GM18861 (cell line): ENCODE measurements at regions not wholly inside any gene's neighbourhood (a gene's known extent, or its start where the extent isn't known, plus 50 kb on each side); places are given as distances from the start of the nearest gene placed in this dataset.

ENCODE experiments used
- ATAC-seq: cut with Tn5 transposase; IDR thresholded peaks from one replicate; pipeline ENCODE4 v1.9.1; 2021; ENCODE audit not compliant: unreplicated experiment

- no peak for ATAC-seq
Measured at GRCh38 chr2:67216881-67217280, 180.3 kb upstream of the ETAA1 start.

GRCh38 chr2:67217398-67217797, 179.7 kb upstream of the ETAA1 start:
- ATAC-seq: no peak

GRCh38 chr2:67218056-67218455, 179.1 kb upstream of the ETAA1 start:
- no peak for ATAC-seq

- no peak for ATAC-seq
Measured at GRCh38 chr2:67219651-67220050, 177.5 kb upstream of the ETAA1 start.

GRCh38 chr2:67221266-67221665, 175.9 kb upstream of the ETAA1 start:
- ATAC-seq: no peak

- ATAC-seq: no peak
Measured at GRCh38 chr2:67225287-67225973, 171.7 kb upstream of the ETAA1 start.

GRCh38 chr2:67229706-67230105, 167.4 kb upstream of the ETAA1 start:
- no peak for ATAC-seq

GRCh38 chr2:67232936-67233335, 164.2 kb upstream of the ETAA1 start:
- ATAC-seq: no peak

- no peak for ATAC-seq
Measured at GRCh38 chr2:67234440-67234839, 162.7 kb upstream of the ETAA1 start.

- ATAC-seq: no peak
Measured at GRCh38 chr2:67237288-67237687, 159.8 kb upstream of the ETAA1 start.

- ATAC-seq: no peak
Measured at GRCh38 chr2:67240507-67240906, 156.6 kb upstream of the ETAA1 start.

- no peak for ATAC-seq
Measured at GRCh38 chr2:67241453-67241852, 155.7 kb upstream of the ETAA1 start.

GRCh38 chr2:67242456-67242855, 154.7 kb upstream of the ETAA1 start:
- ATAC-seq: no peak

GRCh38 chr2:67243919-67244318, 153.2 kb upstream of the ETAA1 start:
- ATAC-seq: no peak

- ATAC-seq: no peak
Measured at GRCh38 chr2:67246791-67247190, 150.3 kb upstream of the ETAA1 start.

- no peak for ATAC-seq
Measured at GRCh38 chr2:67251741-67252140, 145.4 kb upstream of the ETAA1 start.

GRCh38 chr2:67255933-67256615, 141.1 kb upstream of the ETAA1 start:
- ATAC-seq: no peak

- ATAC-seq: no peak
Measured at GRCh38 chr2:67256892-67257291, 140.2 kb upstream of the ETAA1 start.

GRCh38 chr2:67258122-67258521, 139.0 kb upstream of the ETAA1 start:
- ATAC-seq: no peak

- no peak for ATAC-seq
Measured at GRCh38 chr2:67258831-67259230, 138.3 kb upstream of the ETAA1 start.

- ATAC-seq: no peak
Measured at GRCh38 chr2:67259556-67260342, 137.4 kb upstream of the ETAA1 start.
